ENCODE measurements at regions not wholly inside any gene's neighbourhood (a gene's known extent, or its start where the extent isn't known, plus 50 kb on each side); places are given as distances from the start of the nearest gene placed in this dataset.

DNA sequence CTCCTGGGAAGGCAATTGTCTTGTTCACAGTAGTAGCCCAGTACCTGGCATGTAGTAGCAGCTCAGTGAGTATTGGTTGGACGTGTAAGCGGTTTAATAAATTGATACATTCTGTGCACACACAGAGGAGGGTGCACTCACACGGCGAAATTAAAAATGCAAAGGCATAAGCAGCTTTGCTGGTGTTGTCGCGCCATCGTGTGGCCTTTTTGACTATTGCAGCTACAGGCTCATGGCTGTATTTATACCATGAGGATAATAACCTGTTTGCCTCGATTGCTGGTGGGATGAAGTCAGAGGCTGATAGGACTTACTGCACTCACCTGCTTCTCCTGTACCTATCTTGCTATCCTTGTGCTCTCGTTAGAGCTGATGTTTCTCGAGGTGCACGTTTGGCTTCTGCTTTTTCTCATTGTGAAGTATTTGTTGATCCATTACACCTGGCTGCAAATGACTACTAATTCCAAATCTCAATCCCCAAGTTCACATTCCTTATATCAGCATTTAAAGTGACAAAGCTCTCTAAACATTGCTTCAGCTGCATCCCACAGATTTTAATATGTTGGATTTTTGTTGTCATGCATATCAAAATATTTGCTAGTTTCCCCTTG is 61.5 kb downstream of the TBXT start:
- DNase-seq: peak; percentile 35

DNA sequence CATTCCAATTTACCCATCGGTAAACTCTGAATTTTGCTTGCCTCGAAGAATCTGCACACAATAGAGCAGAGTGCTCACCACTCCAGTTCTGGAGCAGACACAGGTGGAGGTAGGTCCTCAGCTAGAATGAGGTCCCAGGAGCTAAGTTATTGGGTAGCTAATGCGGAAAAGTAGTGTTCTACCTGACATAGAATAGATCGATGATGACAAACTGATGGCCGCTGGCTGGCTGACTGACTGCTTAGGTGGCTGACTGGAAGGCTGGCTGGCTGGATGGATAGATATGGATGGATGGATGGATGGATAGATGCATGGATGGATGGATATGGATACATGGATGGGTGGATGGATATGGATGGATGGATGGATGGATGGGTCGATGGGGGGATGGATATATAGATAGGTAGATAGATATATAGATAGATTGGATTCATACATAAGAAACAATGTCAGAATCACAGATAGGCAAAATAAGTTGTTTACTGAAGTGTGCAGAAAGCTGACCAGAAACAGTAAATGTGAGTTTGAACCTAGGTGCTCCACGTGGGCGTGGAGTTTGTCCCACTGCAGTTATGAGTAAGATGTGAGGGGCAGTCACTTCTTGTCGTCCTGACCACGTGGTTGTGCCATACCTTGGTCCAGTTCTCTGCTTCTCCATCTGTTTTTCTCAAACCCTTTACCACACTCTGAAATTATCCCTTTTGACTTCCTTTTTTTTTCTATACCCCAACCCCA is 62.1 kb downstream of the TBXT start:
- DNase-seq: no peak

DNA sequence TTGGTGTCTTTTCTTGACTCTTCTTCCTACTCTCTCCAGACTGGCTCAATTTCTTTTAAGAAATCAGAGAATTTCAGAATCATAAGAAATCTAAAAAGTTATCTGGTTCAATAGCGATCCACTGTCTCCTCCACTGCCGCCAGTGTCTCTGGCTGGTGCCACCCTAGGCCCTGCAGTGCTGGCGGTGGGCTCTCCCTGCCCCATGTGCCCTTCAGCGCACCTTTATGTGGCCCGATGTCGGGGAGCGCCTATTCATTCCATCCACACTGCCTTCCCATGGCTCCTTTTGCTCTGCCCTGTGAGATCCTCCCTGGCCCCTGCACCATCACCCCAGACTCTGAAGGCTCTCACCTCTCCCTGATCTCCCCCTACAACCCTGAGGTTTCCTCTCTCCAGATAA is 62.8 kb downstream of the TBXT start:
- DNase-seq: no peak

- no peak for DNase-seq
Measured at GRCh38 chr6:166104107-166104506, 63.5 kb downstream of the TBXT start.

DNA sequence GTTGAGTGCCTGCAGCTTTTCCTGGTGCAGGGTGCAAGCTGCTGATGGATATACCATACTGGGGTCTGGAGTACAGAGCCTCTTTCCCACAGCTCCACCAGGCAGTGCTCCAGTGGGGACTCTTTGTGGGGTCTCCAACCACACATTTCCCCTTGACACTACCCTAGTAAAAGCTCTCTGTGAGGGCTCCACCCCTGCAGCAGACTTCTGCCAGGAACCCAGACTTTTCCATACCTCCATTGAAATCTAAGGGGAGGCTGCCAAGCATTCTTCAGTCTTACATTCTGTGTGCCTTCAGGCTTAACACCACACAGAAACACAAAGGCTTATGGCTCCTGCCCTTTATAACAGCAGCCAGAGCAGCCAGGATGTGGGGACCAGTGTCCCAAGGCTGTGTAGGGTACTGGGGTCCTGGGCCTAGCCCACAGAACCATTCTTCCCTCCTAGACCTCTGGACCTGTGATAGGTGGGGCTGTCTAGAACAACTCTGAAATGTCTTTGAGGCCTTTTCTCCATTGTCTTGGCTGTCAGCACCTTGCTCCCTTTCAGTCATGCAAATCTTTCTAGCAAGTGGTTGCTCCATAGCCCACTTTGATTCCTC is 65.7 kb downstream of the TBXT start:
- DNase-seq: no peak

DNA sequence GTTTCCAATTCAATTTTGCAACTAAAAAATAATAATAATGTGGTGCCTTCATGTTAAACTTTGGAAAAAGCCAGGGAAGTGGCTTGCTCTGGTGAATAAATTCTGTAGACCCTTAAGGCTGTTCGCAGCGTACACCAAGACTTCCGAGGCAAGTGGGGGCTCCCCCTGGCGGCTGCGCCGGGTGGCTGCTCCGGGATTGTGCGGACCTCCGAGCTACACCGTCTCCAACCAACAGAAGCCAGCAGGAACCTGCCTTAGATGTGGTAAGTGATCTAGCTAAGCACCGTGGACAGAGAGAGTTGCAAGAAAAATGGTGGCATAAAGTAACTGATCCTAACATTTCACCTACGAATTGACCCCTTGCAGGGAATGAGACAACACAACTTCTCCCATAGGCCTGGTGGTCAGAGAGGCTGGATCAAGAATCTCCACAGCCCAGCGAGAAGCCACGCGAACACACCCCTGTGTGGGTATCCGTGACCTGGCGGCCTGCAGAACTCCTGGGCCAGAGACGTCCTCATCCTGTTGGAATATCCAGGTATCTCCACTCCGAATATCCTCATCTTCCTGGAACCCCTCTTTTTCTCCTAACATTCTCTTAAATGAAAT is 69.6 kb downstream of the TBXT start:
- DNase-seq: peak; percentile 16

DNA sequence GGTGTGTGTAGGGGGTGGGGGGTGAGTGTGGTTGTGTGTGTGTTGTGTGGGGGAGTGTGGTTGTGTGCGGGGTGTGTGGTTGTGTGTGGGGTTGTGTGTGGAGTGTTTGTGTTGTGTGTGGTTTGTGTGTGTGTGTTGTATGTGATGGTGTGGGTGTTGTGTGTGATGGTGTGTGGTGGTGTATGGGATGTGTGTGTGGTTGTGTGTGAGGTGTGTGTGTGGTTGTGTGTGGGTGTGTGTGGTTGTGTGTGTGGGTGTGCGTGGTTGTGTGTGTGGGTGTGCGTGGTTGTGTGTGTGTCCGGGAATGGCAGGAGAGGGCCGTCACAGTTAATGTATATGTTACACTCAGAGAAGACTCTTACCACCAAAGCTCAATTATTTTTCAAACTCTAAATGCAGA is 79.8 kb downstream of the TBXT start:
- no peak for DNase-seq

DNA sequence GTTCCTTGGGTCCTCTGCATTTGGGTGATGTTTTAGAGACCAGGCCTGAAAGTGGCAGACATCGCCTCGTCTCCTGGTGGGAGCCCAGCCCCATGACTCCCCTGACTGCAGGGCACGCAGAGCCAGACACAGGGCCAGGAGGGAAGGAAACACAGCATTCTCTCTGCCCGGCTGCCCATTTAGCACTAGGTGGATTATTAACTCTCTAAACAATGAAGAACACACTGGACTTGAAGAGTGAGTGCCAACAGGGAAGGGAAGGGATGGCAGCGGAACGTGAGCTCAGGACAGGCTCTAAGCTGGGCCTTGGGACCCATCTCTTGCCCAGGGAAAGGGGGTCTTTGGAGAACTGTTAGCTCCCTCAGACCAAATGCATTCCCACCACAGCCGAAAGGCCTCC is 80.4 kb downstream of the TBXT start:
- no peak for DNase-seq

GRCh38 chr6:166085500-166085899 is 82.2 kb downstream of the TBXT start:
- DNase-seq: no peak

DNA sequence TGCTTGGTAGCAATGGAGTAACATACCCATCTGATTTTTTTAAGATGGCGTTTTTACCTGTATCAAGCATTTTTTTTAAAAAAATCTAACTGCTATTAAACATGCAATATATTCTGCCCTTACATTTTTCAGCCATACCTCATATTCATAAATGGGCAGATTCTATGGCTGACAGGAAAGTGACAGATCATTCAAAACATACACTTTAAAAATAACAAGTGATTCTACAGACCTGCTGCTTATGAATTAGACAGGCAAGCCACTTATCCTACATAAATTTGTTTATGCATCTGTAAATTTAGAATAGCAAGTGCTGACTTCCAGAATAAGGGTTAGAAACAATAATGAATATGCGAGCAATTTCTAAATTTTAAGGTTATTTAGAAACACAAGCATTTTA is 82.7 kb downstream of the TBXT start:
- DNase-seq: no peak

- DNase-seq: no peak
Measured at GRCh38 chr6:166079841-166080240, 87.8 kb downstream of the TBXT start.

DNA sequence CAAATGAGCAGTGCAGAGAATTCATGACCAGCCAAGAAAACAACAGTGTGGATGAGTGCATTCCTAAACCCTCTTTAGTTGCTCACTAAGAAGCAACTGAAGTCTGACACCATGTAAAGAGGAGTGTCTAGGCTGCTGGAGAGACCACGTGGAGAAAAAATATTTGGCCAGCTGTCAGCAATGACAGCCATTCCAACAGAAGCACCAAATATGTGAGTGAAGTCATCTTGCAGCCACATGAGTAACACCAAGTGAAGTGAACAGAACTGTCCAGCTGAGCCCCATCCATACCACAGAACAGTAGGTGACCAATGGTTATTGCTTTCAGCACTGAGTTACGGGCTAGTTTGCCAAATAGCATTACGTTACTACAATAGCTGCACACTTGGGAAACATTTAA is 89.4 kb downstream of the TBXT start:
- no peak for DNase-seq

DNA sequence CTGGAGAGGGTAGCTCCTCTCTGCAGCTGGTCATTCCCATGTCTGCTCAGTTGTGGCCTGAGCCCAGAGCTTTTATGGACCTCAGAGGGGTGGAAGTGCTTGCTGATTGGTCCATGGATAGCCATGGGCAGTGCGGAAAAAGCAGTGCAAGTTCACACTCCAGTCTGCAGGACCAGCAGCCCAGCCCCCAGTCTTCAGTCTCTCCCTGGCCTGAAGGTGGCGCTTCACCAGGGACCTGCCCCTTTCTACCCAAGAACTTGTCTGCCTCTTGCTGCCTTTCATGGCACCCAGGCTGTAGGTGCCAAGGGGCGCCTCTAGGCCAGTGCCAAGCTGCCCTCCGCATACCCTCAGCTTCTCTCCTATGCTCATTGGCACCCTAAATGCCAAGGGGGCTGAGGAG is 91.0 kb downstream of the TBXT start:
- DNase-seq: no peak

- DNase-seq: no peak
Measured at GRCh38 chr6:166075925-166076324, 91.7 kb downstream of the TBXT start.

GRCh38 chr6:166075186-166075585 is 92.5 kb downstream of the TBXT start:
- no peak for DNase-seq

- DNase-seq: no peak
Measured at GRCh38 chr6:166073082-166073481, 94.6 kb downstream of the TBXT start.

DNA sequence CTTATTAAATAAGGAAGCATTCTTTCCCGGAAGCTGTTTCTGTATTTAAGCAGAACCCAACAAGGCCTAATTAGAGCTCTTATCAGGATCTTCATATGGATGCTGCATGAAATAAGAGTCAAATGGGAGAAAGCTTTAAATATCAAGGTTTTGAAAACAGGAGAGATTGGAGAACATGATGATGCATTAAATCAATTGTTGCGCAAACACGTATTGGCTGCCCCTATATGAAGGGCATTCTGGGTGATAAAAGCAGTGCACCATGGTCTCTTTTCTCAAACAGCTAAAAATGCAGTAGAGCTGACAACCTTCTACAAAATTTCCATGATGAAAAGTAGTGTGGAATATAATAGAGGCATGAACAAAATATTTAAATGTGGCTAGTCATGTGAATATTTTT is 98.9 kb downstream of the TBXT start:
- DNase-seq: no peak

DNA sequence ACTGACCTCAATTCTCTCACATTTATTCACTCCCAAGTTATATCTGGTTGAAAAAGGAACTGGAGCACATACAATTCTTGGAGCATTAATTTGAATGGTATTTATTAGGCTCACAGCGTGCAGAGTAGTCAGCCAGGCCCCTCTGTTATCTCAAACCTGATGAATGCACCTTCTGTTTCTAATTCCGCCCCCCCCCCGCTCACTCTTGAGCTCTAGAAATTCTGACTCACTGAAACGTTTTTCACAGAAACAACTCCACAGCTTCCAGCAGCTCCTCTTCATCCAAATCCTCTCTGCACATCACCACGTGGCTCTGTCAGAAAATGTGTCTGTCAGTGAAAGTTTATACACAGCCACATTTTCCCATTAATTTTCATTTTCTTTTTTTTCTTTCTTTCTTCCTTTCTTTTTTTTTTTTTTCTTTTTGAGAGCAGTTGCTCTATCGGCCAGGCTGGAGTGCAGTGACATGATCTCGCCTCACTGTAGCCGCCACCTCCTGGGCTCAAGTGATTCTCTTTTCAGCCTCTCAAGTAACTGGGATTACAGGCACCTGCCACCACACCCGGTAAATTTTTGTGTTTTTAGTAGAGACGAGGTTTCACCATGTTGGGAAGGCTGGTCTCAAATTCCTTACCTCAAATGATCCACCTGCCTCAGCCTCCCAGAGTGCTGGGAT is 109.4 kb downstream of the TBXT start:
- no peak for DNase-seq

DNA sequence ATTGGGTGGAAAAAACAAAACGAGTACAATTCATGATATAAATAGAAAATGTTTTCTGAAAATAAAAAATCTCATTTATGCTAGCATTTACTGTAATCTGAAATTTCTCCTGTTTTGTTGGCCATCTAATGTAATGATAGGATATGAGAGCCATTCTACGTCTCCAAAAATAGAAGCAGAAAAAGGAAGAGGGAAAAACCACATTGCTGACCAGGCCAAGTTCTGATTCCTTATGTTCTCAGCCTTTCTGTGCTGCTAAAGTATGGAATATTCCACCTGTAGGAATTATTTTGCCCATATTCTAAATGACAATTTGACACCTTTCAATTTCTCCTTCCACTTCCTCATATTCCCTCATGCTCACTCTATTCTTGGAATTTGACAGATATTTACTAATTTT is 110.2 kb downstream of the TBXT start:
- no peak for DNase-seq

GRCh38 chr6:166056637-166057036 is 111.0 kb downstream of the TBXT start:
- no peak for DNase-seq

DNA sequence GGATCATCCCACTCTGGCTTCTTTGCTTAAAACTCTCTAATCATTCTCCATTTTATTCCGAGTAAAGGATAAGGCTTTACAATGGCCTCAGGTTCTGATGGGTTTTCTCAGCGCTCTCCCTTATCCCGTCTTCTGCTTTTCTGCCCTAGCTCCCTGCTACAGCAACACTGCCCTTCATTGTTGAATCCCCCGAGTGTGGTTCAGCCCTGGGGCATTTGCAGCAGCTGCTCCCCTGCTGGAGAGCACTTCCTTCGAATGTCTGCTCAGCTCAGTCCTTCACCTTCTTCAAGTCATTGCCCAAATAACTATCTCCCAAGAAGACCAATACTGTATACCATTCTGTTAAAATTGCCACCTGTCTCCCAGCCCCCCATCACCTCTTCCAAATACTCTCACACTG is 111.8 kb downstream of the TBXT start:
- no peak for DNase-seq

GRCh38 chr6:166052837-166053236 is 114.8 kb downstream of the TBXT start:
- DNase-seq: no peak

DNA sequence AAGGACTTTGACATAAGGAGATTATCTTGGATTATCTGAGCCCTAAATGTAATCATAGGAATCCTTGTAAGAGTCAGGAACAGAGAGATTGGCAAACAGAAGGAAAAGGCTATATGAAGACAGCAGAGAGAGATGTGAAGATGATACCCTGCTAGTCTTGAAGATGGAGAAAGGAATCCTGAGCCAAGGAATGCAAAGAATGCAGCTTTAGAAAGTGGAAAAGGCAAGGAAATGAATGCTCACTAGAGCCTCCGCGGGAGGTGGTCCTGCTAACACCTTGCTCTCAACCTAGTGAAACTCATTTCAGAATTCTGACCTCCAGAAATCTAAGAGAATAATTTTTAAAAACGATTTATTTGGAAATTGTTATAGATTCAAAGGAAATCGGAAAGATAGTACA is 117.1 kb downstream of the TBXT start:
- DNase-seq: no peak

DNA sequence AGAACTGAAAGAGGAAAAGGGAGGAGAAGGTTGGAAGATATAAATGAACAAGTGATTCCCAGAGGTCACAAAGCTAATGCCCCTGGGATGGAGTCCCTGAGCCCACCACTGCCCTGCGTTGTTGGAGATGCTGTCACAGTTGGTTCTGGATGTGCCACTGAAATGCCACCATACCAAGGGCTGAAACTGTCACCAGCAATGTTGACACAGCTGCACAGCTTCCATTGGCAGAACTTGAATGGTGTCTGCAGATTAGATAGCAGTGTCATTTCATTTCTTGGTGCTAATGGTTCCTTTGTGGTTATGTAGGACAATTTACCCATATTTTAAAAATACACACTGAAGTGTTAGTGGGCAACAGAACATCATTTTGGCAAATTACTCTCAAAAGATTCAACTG is 120.7 kb downstream of the TBXT start:
- DNase-seq: no peak

All from CD4-positive, alpha-beta T cell treated with Interleukin-21 for 1 hour (primary cell).